HUES64 (cell line): ENCODE measurements at regions not wholly inside any gene's neighbourhood (a gene's known extent, or its start where the extent isn't known, plus 50 kb on each side); places are given as distances from the start of the nearest gene placed in this dataset.
"Not testable (repeated sequence)": the region's sequence is repeated elsewhere in the genome, so short reads cannot be mapped to it uniquely, and the experiment has no call there.

ENCODE experiments used
- H3K27ac ChIP-seq: 2 replicates; pipeline ENCODE4 v1.7.0; 2013; ENCODE audit warnings: low read depth, low read length, inconsistent platforms
- H3K27me3 ChIP-seq: 2 replicates; pipeline ENCODE4 v1.6.1; 2013; ENCODE audit warnings: mild to moderate bottlenecking, low read length; ENCODE audit not compliant: insufficient read depth
- H3K36me3 ChIP-seq: 2 replicates; pipeline ENCODE4 v1.6.1; 2013; ENCODE audit warnings: mild to moderate bottlenecking, low read length; ENCODE audit not compliant: insufficient read depth
- H3K4me1 ChIP-seq: 2 replicates; pipeline ENCODE4 v1.6.1; 2013; ENCODE audit warnings: mild to moderate bottlenecking, low read length, moderate library complexity; ENCODE audit not compliant: insufficient read depth
- H3K4me3 ChIP-seq: 2 replicates; pipeline ENCODE4 v1.5.1; 2013; ENCODE audit warnings: mild to moderate bottlenecking, low read length, moderate library complexity
- H3K9ac ChIP-seq: 2 replicates; pipeline ENCODE4 v1.6.1; 2013; ENCODE audit warnings: mild to moderate bottlenecking, low read depth, low read length
- H3K9me3 ChIP-seq: 2 replicates; pipeline ENCODE4 v1.6.1; 2013; ENCODE audit warnings: low read depth, low read length; ENCODE audit not compliant: insufficient read depth
- WGBS: fragments of 150-250, 120-280 bp; methylation state at CpG from one replicate; pipeline ENCODE4 v1.1.7; 2013; ENCODE audit warnings: missing lambda C conversion rate; 5-methylcytosine and 5-hydroxymethylcytosine counted together

DNA sequence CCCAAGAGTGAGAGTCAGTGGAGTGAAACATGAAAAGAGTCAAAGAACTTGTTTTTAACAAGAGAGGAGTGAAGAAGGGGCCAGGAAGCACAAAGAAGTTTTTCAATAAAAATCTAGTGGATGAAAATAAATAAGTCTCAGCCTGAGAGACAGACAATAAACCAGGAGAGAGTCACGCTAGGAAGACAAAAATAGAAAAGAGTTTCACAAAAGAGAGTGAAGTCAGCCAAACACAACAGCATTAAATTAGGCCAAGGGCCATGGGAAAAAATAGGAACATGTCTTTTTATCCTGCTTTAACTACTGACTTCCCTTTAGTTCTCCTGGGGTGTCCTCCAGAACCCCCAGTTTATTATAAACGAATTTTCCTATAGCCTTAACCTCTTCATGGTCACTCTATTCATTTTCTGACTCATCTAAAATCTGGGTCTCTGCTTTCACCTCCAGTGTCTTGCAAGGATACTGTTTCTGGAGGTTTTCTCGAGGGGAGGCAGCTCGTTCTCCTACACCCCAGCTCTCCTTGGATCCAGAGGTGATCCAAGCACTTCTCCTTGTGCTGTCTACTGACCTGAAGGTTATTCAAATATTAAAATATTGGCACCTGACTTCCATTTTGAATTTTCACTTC lies 571.5 kb upstream of the PPP2R3A start:
- no peaks in the 10 kb centered on the region for H3K4me1 ChIP-seq
- H3K9ac ChIP-seq = no peak overlapping the region
- no peaks in the 10 kb centered on the region for H3K36me3 ChIP-seq
- no peaks in the 10 kb centered on the region for H3K27me3 ChIP-seq
- no peak overlapping the region for H3K4me3 ChIP-seq
- no peak overlapping the region for H3K27ac ChIP-seq
- H3K9me3 ChIP-seq = peaks cover 12% of the 10 kb centered on the region; the same call in 1 of the 2 replicates
- 86% methylated on average over 4 of the region's 4 CpGs for WGBS

GRCh38 chr3:135412475-135412874 lies 553.1 kb upstream of the PPP2R3A start:
- no peaks in the 10 kb centered on the region for H3K9me3 ChIP-seq
- H3K4me3 ChIP-seq = no peak overlapping the region
- H3K4me1 ChIP-seq = 0 out of 2 replicates have a peak, but pooled peaks cover 6% of the 10 kb centered on the region
- no peak overlapping the region for H3K9ac ChIP-seq
- 81% methylated on average over 2 of the region's 2 CpGs for WGBS
- no peak overlapping the region for H3K27ac ChIP-seq
- H3K27me3 ChIP-seq = no peaks in the 10 kb centered on the region
- H3K36me3 ChIP-seq = no peaks in the 10 kb centered on the region

DNA sequence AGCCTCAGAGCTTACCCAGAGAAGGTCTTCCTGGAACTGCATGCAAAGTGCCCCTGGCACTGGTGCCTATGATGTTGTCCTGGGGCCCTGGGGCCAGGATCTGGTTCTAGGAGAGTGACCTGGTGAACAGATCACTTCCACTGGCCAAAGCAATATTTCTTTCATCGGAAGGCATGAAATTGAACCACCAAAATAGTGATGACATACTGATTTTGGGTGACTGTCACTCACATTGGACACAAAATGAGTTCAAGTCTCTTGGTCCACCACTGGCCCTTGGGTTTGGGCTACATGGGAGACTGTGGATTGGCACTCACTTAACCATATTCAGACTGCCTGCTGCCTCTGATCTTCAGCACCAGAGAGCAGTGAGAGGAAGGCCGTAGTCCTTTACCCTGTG lies 549.3 kb upstream of the PPP2R3A start:
- Histone ChIP-seq H3K27me3 (no peaks in the 10 kb centered on the region), H3K4me3 (no peak overlapping the region)
- WGBS = 92% methylated on average over 2 of the region's 2 CpGs

DNA sequence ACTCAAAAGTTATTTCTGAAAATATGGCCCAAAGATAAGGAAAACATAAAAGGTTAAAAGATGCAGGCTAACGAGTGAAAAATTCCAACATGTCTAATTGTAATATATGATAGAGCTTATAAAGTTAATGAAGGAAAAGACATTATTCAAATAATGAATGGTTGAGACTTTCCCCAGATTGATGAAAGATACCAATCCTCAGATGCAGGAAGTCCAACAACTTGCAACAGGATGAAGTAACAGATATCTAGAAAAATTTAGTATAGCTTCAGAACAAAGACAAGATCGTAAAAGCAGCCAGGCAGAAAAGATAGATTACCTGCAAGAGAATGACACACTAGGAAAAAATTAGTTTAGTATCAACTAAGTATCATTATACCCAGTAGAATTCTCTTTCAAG lies 546.4 kb upstream of the PPP2R3A start:
- Histone ChIP-seq H3K27ac (no peak overlapping the region), H3K4me3 (no peak overlapping the region), H3K36me3 (no peaks in the 10 kb centered on the region), H3K4me1 (0 out of 2 replicates have a peak, but pooled peaks cover 6% of the 10 kb centered on the region), H3K9me3 (no peaks in the 10 kb centered on the region), H3K9ac (no peak overlapping the region), H3K27me3 (no peaks in the 10 kb centered on the region)
- 90% methylated on average over 2 of the region's 2 CpGs for WGBS

More for the DNA sequence above, 549.3 kb upstream of the PPP2R3A start:
- H3K4me1 ChIP-seq = 0 out of 2 replicates have a peak, but pooled peaks cover 6% of the 10 kb centered on the region
- no peak overlapping the region for H3K27ac ChIP-seq
- no peaks in the 10 kb centered on the region for H3K9me3 ChIP-seq
- no peaks in the 10 kb centered on the region for H3K36me3 ChIP-seq
- no peak overlapping the region for H3K9ac ChIP-seq

GRCh38 chr3:135426508-135426907 lies 539.0 kb upstream of the PPP2R3A start:
- Histone ChIP-seq H3K27me3 (no peaks in the 10 kb centered on the region), H3K9ac (no peak overlapping the region), H3K4me1 (no peaks in the 10 kb centered on the region), H3K36me3 (no peaks in the 10 kb centered on the region), H3K27ac (no peak overlapping the region), H3K4me3 (no peak overlapping the region), H3K9me3 (no peaks in the 10 kb centered on the region)
- WGBS = 91% methylated on average over 1 of the region's 2 CpGs

GRCh38 chr3:135432402-135432801 lies 533.1 kb upstream of the PPP2R3A start:
- WGBS = 94% methylated on average over 2 of the region's 2 CpGs
- H3K27ac ChIP-seq = no peak overlapping the region
- no peaks in the 10 kb centered on the region for H3K27me3 ChIP-seq
- no peaks in the 10 kb centered on the region for H3K4me1 ChIP-seq
- no peak overlapping the region for H3K9ac ChIP-seq
- no peaks in the 10 kb centered on the region; the same call in 1 of the 2 replicates for H3K9me3 ChIP-seq
- no peak overlapping the region for H3K4me3 ChIP-seq
- H3K36me3 ChIP-seq = no peaks in the 10 kb centered on the region

DNA sequence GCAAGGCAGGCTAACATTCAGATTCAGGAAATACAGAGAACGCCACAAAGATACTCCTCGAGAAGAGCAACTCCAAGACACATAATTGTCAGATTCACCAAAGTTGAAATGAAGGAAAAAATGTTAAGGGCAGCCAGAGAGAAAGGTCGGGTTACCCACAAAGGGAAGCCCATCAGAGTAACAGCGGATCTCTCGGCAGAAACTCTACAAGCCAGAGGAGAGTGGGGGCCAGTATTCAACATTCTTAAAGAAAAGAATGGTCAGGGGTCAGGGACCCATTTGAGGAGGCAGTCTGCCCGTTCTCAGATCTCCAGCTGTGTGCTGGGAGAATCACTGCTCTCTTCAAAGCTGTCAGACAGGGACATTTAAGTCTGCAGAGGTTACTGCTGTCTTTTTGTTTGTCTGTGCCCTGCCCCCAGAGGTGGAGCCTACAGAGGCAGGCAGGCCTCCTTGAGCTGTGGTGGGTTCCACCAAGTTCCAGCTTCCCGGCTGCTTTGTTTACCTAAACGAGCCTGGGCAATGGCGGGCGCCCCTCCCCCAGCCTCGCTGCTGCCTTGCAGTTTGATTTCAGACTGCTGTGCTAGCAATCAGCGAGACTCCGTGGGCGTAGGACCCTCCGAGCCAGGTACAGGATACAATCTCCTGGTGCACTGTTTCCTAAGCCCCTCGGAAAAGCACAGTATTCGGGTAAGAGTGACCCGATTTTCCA lies 526.5 kb upstream of the PPP2R3A start:
- H3K27me3 ChIP-seq, H3K9me3 ChIP-seq, H3K4me1 ChIP-seq, H3K36me3 ChIP-seq: not testable (repeated sequence)
- Histone ChIP-seq H3K9ac (peak overlapping the region; percentile 80), H3K27ac (peak overlapping the region; percentile 25; the same call in 1 of the 2 replicates), H3K4me3 (peak overlapping the region; percentile 63)
- 5% methylated on average over 16 of the region's 18 CpGs for WGBS

- not testable (repeated sequence) for H3K9me3 ChIP-seq, H3K27me3 ChIP-seq, H3K36me3 ChIP-seq, H3K27ac ChIP-seq, H3K4me1 ChIP-seq
- Histone ChIP-seq H3K4me3 (peak overlapping the region; percentile 63), H3K9ac (peak overlapping the region; percentile 80)
- WGBS = 11% methylated on average over 6 of the region's 7 CpGs
Observed at GRCh38 chr3:135439632-135440031, 525.9 kb upstream of the PPP2R3A start.

DNA sequence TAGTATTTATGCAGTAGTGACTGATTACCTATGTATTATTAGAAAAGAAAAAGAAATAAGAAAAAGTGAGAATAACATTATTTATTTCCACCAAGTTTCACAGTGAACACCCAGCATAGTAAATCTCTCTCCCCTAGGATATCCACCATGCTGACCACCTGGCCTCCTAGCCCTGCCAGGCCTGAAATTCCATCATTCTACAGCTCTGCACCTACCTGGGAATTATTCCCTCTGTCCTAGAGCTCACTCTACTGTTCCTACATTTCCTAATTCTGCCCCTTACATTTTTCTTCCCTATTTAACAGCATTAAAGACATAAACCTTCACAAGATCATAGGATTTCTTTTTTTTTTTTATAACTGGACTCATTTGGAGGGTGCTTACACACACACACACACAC lies 525.3 kb upstream of the PPP2R3A start:
- Histone ChIP-seq H3K27me3 (no peaks in the 10 kb centered on the region), H3K9ac (no peak overlapping the region), H3K27ac (no peak overlapping the region), H3K4me1 (no peaks in the 10 kb centered on the region), H3K36me3 (no peaks in the 10 kb centered on the region), H3K9me3 (no peaks in the 10 kb centered on the region), H3K4me3 (no peak overlapping the region)

GRCh38 chr3:135440746-135441145 lies 524.8 kb upstream of the PPP2R3A start:
- no peaks in the 10 kb centered on the region for H3K9me3 ChIP-seq
- H3K36me3 ChIP-seq = no peaks in the 10 kb centered on the region
- no peak overlapping the region for H3K27ac ChIP-seq
- no peaks in the 10 kb centered on the region for H3K4me1 ChIP-seq
- H3K9ac ChIP-seq = no peak overlapping the region
- H3K4me3 ChIP-seq = no peak overlapping the region
- 73% methylated on average over 4 of the region's 4 CpGs for WGBS
- H3K27me3 ChIP-seq = no peaks in the 10 kb centered on the region

DNA sequence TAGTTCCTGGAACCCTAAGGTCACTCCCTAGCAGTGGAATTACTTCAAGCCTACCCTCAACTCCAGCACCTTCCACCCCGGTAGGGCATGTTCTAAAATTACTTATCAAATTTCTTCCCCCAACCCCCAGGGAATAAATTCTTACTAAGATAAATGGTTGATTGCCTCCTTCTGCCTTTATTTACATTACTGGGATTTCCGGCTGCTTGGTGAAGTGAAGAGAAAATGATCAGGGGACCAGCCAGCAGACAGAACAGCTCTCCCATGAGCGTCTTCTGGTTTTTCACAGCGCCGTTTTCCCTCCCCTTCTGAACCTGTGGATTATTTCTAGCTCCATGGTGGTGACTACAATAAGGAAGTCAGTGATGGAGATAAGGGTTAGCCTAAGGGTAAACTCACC lies 521.5 kb upstream of the PPP2R3A start:
- 100% methylated on average over 5 of the region's 5 CpGs for WGBS
- Histone ChIP-seq H3K9ac (no peak overlapping the region), H3K27ac (no peak overlapping the region), H3K27me3 (no peaks in the 10 kb centered on the region), H3K4me1 (no peaks in the 10 kb centered on the region), H3K36me3 (no peaks in the 10 kb centered on the region), H3K4me3 (no peak overlapping the region), H3K9me3 (no peaks in the 10 kb centered on the region)
